LHCN-M2 (cell line): ENCODE measurements at regions not wholly inside any gene's neighbourhood (a gene's known extent, or its start where the extent isn't known, plus 50 kb on each side); places are given as distances from the start of the nearest gene placed in this dataset.

Experiments
- DNase-seq: peaks from one replicate; pipeline ENCODE4 v3.0.0-alpha.2; 2012; ENCODE audit warnings: low read depth

DNA sequence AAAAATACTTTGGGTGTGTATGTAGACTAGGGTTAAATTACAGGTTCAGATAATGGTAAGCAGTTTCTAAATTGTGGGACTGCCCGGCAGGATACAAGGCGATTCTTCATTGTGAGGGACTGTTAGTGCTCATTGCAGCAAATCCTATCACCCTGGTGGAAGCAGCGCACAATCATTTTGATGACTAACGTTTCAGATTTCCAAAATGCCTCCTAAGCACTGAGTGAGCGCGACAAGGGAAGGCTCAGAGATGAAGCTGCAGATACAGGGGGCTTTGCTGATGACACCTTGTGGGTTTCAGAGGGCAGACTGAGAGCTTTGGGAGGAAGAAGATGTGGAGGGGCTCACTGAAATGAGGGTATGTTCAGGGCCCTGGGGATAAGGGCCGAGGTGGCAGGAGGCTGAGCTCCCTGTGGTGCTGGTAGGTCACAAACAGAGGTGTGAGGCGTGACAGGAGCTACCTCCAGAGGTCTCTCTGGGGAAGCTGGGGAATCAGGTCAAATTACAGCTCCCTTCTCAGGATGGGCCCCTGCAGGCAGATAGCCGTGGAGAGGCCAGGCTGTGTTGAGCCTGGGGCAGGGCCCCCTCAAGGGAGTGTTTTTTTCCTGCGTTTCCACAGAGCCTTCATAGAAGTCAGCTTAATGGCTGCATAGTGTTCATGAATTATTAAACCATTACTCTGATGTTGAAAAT, 84.5 kb upstream of the FYN start:
- DNase-seq, result no peak

DNA sequence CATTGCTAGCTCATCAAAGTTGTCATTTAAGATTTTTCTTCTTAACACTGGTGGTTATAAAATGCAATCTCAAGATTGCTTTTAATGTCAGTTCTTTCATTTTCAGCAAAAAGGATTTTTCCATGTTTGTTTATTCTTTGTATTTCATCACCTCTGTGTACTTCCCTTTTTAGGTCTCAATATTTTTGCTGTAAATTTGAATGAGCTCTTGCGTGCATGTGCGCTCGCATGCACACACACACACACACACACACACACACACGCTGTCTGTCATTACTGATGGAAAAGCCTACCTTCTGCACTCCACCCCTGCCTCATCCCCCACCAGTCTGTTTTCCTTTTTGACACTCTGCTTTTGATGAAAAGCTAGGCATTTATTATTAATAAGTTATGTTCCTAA, 85.3 kb upstream of the FYN start:
- DNase-seq, result no peak

DNA sequence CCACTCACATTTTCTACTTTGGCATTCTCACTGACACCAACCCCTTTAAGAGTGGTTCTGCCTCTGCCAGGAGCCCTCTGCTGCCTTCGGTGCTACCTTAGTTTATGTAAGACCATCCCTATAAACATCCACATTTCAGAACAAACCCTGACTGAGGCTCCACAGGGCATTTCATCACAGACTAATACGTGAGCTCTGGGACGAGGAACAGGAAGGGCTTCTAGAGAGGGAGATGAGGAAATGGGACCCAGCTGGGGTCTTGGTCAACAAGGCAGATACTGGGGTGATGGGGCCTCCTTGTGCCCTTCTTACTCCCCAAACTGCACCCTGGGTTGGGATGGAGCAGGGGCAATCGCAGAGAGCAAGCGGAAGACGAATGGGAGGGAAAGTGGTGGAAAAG, 86.5 kb upstream of the FYN start:
- no peak for DNase-seq

DNA sequence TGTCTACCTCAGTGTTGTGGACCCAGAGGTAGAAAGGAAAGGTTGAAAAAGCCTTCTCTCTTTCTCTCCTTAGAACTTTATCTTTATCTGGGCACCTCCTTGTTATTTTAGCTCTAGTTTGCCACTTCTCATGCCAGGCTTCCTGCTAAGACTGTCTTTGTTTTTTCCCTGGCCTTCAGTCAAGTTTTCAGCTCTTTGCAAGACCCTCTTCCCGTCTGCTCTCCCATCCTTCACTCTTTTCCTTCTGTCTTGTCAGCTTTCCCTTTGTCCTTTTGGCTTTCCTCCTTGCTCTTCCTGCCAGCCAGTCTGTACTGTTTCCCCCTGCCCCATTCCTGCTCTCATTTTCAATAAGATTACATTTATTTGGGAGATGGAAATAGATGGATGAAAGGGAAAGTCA, 86.8 kb upstream of the CCN6 start:
- DNase-seq, result no peak

DNA sequence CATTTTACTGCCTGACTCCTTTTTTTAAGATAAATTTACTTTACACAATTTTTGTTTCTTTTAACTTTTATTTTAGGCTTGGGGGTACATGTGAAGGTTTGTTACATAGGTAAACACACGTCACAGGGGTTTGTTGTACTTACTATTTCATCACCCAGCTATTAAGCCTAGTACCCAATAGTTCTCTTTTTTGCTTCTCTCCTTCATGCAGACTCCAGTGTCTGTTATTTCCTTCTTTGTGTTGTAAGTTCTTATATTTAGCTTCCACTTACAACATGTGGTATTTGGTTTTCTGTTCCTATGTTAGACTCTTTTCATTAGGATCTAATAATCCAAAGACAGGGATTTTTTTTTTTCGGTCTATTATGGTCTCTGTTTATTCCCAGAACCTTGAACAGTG, 83.5 kb upstream of the CCN6 start:
- DNase-seq, result no peak

DNA sequence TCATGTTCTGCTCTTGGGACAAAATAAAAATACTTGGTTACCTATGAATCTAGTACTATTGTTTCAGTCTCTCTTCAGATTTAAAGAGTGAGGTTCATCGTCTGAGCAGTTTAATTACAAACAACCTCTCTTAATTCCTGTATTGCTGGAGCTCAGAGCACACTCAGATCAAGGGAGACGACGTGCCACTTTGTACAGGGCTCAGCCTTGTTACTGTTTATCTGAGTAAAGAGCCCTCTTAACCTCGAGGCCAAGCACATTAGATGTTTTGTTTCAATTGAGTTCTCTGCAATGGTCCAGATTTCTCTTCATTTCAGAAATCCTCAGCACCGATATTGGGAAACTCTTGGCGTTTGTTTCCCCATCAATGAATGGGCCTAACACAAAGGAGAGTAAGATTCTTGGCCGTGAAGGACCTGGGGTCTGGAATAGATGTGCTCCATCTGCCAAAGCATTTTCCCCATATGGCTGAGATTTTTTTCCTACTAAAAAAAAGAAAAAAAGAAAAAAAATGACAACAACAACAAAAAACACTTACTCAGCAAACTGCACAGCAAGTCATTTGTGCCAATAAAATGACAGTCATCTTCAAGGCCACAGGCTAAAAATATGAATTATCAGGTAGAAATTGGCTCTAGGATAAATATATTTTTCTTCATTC, 82.6 kb upstream of the CCN6 start:
- no peak for DNase-seq

DNA sequence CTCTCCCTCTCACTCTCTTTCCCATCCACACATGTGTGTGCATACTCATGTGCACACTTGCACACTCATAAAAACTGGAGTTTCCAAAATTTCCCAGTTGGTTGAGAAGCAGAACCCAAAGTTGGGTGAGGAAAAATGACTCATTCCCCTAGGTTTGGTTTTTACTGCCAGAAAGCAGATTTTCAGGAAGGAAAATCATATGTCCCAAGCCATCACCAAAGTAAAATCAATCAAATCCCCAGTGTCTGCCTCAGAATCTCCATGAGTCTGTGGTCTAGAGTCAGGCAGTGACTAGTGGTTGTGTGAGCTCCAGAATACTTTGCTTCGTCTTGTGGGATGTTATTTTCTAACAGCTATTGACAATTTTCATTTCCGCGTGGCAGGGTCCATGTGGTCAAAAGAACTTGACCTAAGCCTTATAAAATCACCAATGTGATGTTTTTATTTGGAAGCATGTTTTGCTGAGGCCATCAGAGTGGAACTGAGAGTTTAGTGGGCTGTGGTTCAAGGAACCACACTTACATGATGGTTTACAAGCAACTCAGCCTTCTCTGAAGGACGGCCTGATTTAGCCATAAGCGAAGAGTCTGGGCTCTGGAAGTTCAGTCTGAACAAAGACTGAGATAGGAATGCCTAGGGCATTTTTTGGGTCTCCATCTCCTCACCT, 81.9 kb upstream of the CCN6 start:
- peak; percentile 65 for DNase-seq

DNA sequence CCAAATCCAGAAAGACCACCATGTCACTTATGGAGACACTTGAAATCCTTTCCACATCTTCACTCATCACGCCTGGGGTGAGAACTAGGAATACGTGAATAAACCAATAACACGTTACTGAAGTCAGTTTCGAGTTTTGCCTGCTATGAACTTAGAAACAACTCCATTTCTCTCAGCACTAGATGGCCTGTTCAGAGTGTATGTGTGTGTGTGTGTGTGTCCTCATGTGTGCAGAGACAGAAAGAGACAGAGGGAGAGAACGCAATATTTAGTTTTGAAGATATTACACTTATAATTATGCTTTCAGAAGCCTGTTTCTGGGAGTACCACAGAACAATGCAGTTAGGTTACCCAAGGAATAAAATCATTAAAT, 81.2 kb upstream of the CCN6 start:
- no peak for DNase-seq

DNA sequence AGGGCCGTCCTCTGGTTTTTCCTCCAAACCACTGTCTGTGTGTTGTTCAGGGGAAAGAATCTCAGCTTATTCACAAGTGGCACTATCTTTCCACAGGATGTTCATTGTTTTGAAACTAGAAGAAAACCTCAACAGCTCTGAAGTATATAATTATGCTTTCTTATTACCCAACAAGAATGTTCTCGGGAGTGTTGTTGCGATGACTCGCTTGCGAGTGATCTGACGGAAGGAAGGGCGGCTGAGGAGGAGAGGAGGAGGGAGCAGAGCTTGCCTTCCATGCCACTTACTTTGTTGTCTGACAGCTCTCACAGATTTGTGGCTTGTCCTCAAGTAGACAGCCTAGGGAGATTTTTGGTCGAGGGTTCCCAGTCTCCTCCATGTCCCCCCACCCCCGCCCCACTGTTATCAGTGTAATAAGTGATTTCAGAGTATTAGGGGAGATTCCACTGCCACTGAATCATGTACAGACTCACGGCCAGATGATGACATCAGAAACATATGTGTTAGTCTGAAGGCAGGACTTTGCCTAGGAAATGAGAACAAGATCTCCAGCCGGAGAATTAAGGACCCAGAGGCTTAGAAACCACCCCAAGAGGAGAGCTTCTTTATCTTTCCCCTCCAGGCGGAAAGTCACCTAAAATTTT, 80.7 kb upstream of the CCN6 start:
- peak; percentile 93 for DNase-seq

DNA sequence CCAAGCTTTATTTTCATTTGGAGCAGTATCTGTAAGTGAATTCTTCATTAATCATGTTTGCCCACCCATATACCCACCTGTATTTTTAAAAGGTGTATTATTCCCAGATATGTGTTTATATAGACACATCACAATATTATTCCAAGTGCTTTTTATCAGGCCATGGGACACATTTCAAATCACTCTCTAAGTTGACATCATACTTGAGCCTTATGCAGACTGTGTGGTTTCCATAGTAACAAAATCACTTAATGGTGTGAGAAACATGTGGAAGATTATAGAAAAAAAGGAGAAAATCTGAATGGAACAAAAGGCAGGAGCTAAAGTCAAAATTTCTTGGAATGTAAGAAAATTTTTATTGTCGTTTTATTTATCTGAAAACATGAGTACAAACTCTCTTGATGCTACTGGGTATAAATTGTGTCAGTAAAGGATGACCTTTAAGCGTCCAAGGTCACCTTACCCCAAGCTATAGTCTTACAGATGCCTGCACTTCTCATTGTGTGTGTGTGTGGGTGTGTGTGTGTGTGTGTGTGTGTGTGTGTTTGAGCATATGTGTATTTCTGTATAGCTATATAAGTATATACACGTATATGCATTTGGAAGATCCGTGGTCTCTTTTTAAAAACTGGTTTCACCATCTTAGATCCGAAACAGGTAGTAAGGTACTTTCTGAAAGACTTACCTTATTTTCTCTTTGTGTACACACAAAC, 79.8 kb upstream of the CCN6 start:
- peak; percentile 70 for DNase-seq

DNA sequence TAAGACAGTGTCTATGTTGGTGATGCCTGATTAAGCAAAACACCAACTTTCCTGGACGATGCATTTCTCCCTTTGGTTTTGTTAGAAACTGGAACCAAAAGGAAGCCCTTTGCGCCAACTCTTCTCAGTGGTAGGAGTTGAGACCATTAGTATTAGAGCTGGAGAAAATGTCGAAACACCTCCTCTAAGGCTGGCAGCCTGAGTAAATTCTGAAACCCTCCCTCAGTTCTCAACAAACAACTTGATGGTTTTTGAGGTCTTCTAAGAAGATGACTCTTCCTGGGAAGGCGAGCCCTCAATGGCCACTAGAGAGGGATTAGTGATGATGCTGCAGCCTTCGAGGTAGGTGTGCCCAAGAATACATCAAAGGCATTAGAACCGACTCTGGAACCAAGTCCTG, 78.4 kb upstream of the CCN6 start:
- DNase-seq, result no peak

DNA sequence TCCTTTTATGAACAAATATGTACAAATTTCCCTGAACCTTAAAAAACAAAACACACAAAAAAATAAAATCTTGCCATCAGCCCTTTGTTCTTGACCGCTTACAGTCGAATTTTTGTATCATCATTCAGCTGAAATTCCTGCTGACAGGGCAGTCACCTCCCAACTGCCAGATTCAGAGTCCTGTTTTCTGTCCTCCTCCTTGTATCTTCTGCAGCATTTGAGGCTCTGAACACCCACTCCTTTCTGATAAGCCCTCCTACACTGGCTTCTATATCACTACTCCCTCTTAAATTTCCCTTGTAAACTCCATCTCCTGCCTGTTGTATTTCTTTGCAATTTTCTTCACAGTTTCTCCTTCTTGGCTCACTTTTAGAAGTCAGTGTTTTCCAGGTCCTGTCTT, 77.8 kb upstream of the CCN6 start:
- no peak for DNase-seq

DNA sequence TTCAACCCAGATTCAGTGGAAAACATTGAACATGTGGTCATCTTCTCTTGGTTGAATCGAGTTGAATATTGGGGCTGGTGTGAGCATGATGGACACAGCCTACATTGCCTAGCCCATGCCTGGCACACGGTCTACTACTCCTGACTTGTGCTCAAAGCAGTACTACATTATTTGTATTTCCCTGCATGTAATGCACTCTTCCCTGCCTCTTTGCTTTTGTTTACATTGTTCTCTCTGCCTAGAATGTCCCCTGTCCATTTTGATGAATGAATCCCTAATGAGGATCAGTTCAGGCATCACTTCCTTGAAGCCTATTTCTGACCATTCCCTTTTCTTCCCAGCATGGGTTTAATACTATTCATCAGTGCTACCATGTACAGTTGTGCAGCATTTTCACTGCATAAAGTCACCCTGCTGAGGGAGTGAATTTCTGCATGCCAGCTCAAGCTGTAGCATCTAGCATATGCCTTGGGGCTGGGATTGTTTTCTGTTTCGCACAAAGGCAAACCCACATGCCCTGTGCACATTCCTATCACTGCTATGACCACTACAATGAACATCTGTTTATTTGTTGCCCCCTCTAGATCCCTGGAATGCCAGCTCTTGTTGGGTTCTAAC, 75.3 kb upstream of the CCN6 start:
- DNase-seq, result peak; percentile 35

DNA sequence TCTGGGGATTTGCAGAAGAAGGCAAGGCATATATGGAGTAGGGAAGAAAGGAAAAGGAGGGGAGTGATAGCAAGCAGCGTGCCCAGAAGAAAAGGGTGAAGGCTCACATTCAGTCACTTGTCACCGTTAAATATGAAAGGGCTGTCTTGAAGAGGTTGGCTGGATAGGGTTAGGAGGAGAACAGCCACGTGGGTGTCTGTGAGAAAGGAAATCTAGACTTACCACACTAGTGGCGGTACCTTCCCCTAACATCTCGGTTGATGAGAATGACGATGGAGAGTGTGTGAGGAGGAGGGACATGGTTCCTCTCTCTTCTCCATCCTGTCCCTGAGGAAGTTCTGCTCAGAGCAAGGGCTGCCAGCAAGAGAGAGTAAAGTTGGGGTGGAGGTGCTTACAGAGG, 74.3 kb upstream of the CCN6 start:
- no peak for DNase-seq

DNA sequence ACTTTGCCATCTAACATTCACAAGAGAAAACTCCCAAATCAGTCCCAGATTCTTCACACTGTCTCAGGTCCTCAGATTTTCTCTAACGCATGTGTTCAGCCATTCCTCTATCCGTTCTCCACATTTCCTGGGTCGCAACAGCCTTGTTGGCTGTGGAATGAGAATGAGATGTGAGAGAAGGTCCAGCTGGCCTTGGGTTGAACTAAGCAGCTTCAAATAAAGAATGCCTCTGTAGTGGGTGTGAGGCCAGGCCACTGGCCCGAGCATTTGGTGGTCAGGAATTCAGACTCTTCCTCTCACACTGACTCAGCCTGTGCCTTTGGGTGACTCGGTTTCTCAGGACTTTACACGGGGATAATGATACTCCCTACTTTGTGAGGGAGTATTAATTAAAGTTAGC, 73.8 kb upstream of the CCN6 start:
- DNase-seq, result peak; percentile 42

DNA sequence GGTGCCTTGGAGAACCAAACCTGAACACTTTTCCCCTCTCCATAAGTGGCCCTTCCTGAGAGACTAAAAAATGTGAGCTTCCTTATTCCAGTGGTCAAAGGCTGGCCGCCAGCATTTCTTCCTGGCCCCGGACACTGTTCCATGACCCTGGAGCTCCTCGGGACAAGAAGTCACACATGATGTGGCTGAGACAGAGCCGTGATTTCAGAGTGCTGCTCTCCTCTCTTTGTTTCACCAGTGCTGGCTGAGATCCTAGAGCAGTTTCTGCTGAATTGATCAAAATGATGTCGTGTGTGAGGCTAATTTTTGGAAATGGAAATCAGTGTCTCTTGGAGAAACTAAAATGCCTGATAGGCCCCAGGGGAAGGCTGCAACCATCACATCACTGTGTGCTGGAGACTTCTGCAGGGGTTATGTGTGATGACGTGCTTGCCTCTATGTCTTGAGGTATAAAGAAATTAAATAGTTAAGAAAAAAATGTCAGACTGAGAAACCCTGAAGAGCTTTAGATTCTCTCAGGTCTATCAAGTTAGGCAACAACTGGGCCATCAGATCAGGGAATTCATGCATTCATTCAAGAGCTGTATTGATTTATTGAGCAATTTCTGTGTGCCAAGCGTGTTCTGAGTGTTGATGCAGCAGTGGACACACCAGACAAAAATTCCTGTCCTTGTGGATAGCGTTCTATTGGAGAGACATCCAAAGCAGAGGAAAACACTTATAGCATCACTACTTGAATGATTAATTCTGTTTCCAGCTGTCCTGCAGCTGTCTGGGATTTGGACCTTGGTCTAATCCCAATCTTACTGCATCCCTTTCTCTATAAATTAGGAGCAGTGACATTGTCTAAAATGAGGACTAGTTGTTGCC, 72.7 kb upstream of the CCN6 start:
- DNase-seq, result peak; percentile 83

DNA sequence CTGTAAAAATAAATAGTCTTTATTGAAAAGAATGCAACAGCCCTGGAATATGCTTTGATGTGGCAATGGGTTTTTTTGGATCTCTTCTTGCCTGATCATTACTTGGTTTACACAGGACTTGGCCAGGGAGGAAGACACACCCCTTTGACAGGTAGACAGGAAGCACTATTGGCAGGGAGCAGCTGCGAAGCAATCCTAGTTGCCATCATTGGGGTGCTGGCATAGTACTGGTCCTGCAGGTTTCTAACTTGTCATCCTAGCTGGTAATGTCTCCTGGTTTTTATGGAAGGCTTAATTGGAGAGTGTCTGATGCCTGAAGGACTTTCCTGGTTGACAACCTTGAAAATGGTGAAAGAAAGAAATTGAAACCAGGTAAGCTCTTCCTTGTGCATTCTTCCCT, 71.2 kb upstream of the CCN6 start:
- DNase-seq, result no peak

DNA sequence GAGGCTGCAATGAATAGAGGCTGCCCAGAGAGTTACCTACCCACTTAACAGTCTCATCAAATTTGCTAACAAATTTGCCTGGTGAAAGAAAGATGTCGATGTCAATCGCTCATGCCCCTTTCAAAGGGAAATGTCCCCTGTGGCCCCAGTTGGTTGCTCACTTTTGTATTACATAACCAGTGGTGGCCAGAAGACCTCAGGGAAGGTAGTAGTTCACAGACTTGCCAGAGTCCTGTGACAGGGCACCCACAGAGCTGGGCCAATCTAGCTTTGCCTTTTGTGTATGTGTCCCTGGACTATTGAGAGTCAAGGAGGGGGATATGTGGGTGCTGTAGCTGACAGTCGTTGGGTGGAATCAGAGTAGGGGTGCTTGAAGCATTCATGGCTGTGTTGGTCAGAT, 70.7 kb upstream of the CCN6 start:
- no peak for DNase-seq

DNA sequence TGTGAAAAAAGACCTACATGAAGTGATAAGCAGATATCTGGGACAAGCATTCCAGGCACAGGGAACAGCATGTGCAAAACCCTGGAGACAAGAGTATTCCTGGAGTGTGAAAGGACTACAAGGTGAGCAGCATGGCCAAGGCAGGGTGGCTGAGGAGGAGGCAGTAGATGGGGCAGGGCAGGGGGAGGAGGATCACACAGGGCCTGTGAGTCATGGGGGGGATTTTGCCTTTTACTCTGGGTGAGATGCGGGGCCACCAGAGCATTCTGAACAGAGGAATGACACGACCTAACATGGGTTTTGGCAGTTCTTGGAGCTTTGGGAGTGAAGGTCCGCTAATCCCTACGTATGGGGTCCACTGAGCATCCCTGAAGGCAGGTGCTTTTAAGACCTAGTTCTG, 69.8 kb upstream of the CCN6 start:
- DNase-seq, result no peak

DNA sequence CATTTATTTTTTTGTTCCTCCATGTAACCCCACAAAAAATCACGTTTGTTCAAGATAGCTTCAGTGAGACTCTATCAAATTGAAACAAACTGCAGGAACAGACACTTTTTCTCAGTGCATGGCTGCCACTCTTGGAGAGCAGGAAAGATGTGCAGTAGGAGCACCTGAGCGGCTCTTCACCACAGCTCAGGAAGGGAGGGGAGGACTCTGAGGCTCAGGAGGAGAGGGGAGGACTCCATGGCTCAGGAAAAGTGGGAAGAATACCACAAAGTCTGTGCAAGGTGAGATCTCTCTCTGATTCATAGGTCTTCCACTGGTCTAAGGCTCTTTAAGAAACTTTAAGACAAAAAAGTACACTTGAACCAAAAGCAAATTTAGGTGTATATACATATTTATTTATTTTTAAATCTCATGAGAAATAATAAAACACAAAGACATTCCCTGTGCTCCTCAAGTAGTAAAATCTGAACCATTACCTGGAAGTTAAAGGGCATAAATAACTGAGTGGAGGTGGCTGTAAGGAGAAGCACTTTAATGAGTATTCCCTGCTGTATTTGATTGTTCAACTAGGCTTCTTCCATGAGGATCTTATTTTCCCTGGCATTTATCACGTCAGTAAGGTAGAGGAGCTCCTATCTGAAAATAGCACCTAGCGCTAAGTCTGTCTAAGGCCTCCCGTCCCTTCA, 69.2 kb upstream of the CCN6 start:
- no peak for DNase-seq
